Suprapubic skin (tissue), 4 donors: ENCODE measurements at regions not wholly inside any gene's neighbourhood (a gene's known extent, or its start where the extent isn't known, plus 50 kb on each side); places are given as distances from the start of the nearest gene placed in this dataset.

ENCODE experiments used
- DNase-seq, 2 donors: peaks; one replicate each; pipeline ENCODE4 v3.0.0-alpha.2; 2019; ENCODE audit warnings: low spot score in 2 of 2
- H3K27ac ChIP-seq: fragments of 200-600 bp; sonication (generic); one replicate; pipeline ENCODE4 v1.5.1; 2019
- H3K27me3 ChIP-seq: fragments of 200-600 bp; sonication (generic); one replicate; pipeline ENCODE4 v1.5.1; 2019
- H3K36me3 ChIP-seq: fragments of 200-600 bp; sonication (generic); one replicate; pipeline ENCODE4 v1.5.1; 2019
- H3K4me1 ChIP-seq: fragments of 200-600 bp; sonication (generic); one replicate; pipeline ENCODE4 v1.5.1; 2019
- H3K4me3 ChIP-seq: fragments of 200-600 bp; sonication (generic); one replicate; pipeline ENCODE4 v1.5.1; 2019; ENCODE audit warnings: mild to moderate bottlenecking
- H3K9me3 ChIP-seq: fragments of 200-600 bp; sonication (generic); one replicate; pipeline ENCODE4 v1.5.1; 2019
- CTCF ChIP-seq, 2 donors: fragments of 200-600 bp in 1 of 2; fragments of 450-650 bp in 1 of 2; sonication (generic) in 1 of 2; IDR thresholded peaks; one replicate each; pipeline ENCODE4 v1.5.1; 2016 to 2019; ENCODE audit warnings: antibody characterized with exemption in 2 of 2, mild to moderate bottlenecking in 1 of 2, moderate library complexity in 1 of 2
- EP300 ChIP-seq: sonication (generic); formaldehyde crosslinking; IDR thresholded peaks from one replicate; pipeline ENCODE4 v1.6.1; 2017; ENCODE audit warnings: antibody characterized with exemption
- POLR2A ChIP-seq, 2 donors: fragments of 450-650 bp; IDR thresholded peaks; one replicate each; pipeline ENCODE4 v1.6.1; 2017; ENCODE audit warnings: antibody characterized with exemption in 2 of 2, mild to moderate bottlenecking in 2 of 2, moderate library complexity in 2 of 2
- POLR2AphosphoS5 ChIP-seq, 3 donors: sonication (generic); formaldehyde crosslinking; IDR thresholded peaks; one replicate each; pipeline ENCODE4 v1.6.1; 2017; ENCODE audit warnings: antibody characterized with exemption in 3 of 3
- WGBS: methylation state at CpG from one replicate; pipeline ENCODE4 v1.1.5; 2018; 5-methylcytosine and 5-hydroxymethylcytosine counted together

- Histone ChIP-seq H3K4me3 (no peak overlapping the region), H3K36me3 (no peaks in the 10 kb centered on the region), H3K4me1 (no peaks in the 10 kb centered on the region), H3K9me3 (no peaks in the 10 kb centered on the region), H3K27ac (no peak overlapping the region), H3K27me3 (peaks cover 25% of the 10 kb centered on the region)
- no peak for DNase-seq
- WGBS, result 88% methylated on average over 7 of the region's 7 CpGs
- TF ChIP-seq POLR2AphosphoS5 (IDR thresholded peaks at IDR 0.05) (no peak), CTCF (IDR thresholded peaks at IDR 0.05) (no peak)
These were observed 68.4 kb downstream of the ZIC5 start for GRCh38 chr13:99903140-99903539.

GRCh38 chr13:99902657-99903056, 68.9 kb downstream of the ZIC5 start:
- WGBS, result 43% methylated on average over 4 of the region's 4 CpGs
- DNase-seq, result no peak
- Histone ChIP-seq H3K4me1 (no peaks in the 10 kb centered on the region), H3K9me3 (no peaks in the 10 kb centered on the region), H3K4me3 (no peak overlapping the region), H3K36me3 (no peaks in the 10 kb centered on the region), H3K27me3 (peaks cover 22% of the 10 kb centered on the region), H3K27ac (no peak overlapping the region)
- TF ChIP-seq EP300 (no peak), POLR2AphosphoS5 (IDR thresholded peaks at IDR 0.05) (no peak), CTCF (IDR thresholded peaks at IDR 0.05) (no peak), POLR2A (IDR thresholded peaks at IDR 0.05) (no peak)

- TF ChIP-seq EP300, result no peak
- TF ChIP-seq POLR2A (IDR thresholded peaks at IDR 0.05), result no peak
- TF ChIP-seq POLR2AphosphoS5 (IDR thresholded peaks at IDR 0.05), result no peak
- TF ChIP-seq CTCF (IDR thresholded peaks at IDR 0.05), result no peak
- WGBS, result 86% methylated on average over 8 of the region's 8 CpGs
- H3K36me3 ChIP-seq, result no peaks in the 10 kb centered on the region
- peaks cover 3% of the 10 kb centered on the region for H3K4me1 ChIP-seq
- DNase-seq, result no peak
- no peak overlapping the region for H3K27ac ChIP-seq
- H3K4me3 ChIP-seq, result no peak overlapping the region
- peaks cover 30% of the 10 kb centered on the region for H3K27me3 ChIP-seq
- H3K9me3 ChIP-seq, result no peaks in the 10 kb centered on the region
These were observed 70.6 kb downstream of the ZIC5 start for GRCh38 chr13:99900960-99901359.

- no peak for DNase-seq
- H3K4me1 ChIP-seq, result peaks cover 17% of the 10 kb centered on the region
These were observed 73.1 kb downstream of the ZIC5 start for GRCh38 chr13:99898421-99898820.

DNA sequence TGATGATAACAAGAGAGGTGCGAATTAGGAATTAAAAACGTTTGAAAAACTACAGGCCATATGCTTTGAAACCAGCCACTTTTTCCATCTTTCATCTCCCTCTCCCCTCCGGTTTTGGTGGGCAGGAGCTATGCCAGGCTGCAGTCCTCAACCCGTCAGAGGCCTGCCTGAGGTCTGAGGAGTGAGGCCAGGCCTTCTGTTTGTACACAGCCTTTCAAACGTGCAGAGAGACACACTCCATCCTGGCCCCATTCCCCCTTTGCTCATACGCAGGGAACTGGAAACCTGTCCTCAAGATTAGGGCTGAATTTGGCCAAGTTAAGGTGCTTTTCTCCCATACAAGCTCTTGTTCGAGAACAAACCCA, 74.5 kb downstream of the ZIC5 start:
- TF ChIP-seq CTCF (IDR thresholded peaks at IDR 0.05) (no peak), POLR2A (IDR thresholded peaks at IDR 0.05) (no peak)
- Histone ChIP-seq H3K27me3 (peaks cover 36% of the 10 kb centered on the region), H3K9me3 (no peaks in the 10 kb centered on the region), H3K4me1 (peaks cover 17% of the 10 kb centered on the region), H3K4me3 (no peak overlapping the region), H3K27ac (no peak overlapping the region), H3K36me3 (no peaks in the 10 kb centered on the region)
- WGBS, result 92% methylated on average over 7 of the region's 7 CpGs
- DNase-seq, result no peak

More at GRCh38 chr13:99898421-99898820, 73.1 kb downstream of the ZIC5 start:
- Histone ChIP-seq H3K27ac (no peak overlapping the region), H3K27me3 (peaks cover 39% of the 10 kb centered on the region), H3K4me3 (no peak overlapping the region), H3K36me3 (no peaks in the 10 kb centered on the region), H3K9me3 (no peaks in the 10 kb centered on the region)
- 87% methylated on average over 7 of the region's 7 CpGs for WGBS
- TF ChIP-seq POLR2AphosphoS5 (IDR thresholded peaks at IDR 0.05) (no peak), POLR2A (IDR thresholded peaks at IDR 0.05) (no peak), CTCF (IDR thresholded peaks at IDR 0.05) (no peak), EP300 (no peak)
